ENCODE measurements at regions not wholly inside any gene's neighbourhood (a gene's known extent, or its start where the extent isn't known, plus 50 kb on each side); places are given as distances from the start of the nearest gene placed in this dataset.

DNA sequence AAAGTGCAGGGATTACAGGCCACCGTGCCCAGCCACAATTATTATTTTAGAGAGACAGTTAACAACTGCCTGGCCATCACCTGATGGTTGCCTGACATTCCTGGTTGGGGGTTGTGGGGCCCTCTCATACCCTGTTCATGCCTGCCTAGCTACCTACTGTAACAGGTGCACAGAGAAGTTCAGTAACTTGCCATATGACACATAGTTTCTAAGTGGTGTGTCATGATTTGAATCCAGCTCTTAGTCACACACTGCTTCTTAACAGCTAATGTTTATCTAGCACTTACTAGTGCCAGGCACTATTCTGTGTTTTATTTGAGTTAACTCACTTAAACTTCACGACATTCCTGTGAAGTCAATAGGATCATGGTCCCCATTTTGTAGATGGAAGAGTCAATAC lies 122.7 kb upstream of the JADE1 start:
- TF ChIP-seq, protein P1, sequence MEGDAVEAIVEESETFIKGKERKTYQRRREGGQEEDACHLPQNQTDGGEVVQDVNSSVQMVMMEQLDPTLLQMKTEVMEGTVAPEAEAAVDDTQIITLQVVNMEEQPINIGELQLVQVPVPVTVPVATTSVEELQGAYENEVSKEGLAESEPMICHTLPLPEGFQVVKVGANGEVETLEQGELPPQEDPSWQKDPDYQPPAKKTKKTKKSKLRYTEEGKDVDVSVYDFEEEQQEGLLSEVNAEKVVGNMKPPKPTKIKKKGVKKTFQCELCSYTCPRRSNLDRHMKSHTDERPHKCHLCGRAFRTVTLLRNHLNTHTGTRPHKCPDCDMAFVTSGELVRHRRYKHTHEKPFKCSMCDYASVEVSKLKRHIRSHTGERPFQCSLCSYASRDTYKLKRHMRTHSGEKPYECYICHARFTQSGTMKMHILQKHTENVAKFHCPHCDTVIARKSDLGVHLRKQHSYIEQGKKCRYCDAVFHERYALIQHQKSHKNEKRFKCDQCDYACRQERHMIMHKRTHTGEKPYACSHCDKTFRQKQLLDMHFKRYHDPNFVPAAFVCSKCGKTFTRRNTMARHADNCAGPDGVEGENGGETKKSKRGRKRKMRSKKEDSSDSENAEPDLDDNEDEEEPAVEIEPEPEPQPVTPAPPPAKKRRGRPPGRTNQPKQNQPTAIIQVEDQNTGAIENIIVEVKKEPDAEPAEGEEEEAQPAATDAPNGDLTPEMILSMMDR (IDR thresholded peaks at IDR 0.05; ENCODE audit: poor library complexity): no peak
- TF ChIP-seq EZH2 (IDR thresholded peaks at IDR 0.05; ENCODE audit: borderline replicate concordance): no peak
- no peak for TF ChIP-seq EZH2phosphoT487 (IDR thresholded peaks at IDR 0.05; ENCODE audit: low read depth, severe bottlenecking, unreplicated experiment)

Measured in hepatocyte (in vitro differentiated cells).